Middle frontal gyrus (tissue), 1 donor: ENCODE measurements at regions not wholly inside any gene's neighbourhood (a gene's known extent, or its start where the extent isn't known, plus 50 kb on each side); places are given as distances from the start of the nearest gene placed in this dataset.

Experiments used
- DNase-seq: peaks from one replicate; pipeline ENCODE4 v3.0.0-alpha.2; 2015; ENCODE audit warnings: low spot score; ENCODE audit errors: extremely low spot score

GRCh38 chr1:116322752-116323405 is 50.2 kb upstream of the ATP1A1 start:
- no peak for DNase-seq
